H9 (cell line): ENCODE measurements at regions not wholly inside any gene's neighbourhood (a gene's known extent, or its start where the extent isn't known, plus 50 kb on each side); places are given as distances from the start of the nearest gene placed in this dataset.

Experiments
- DNase-seq: peaks from one replicate; pipeline ENCODE4 v3.0.0-alpha.2; 2017
- H2AFZ ChIP-seq: one replicate; pipeline ENCODE4 v1.6.1; 2013; ENCODE audit warnings: mild to moderate bottlenecking, low read length, control low read depth, moderate library complexity
- H2AK5ac ChIP-seq: 2 replicates; pipeline ENCODE4 v1.6.1; 2013; ENCODE audit warnings: low read length, control low read depth, mixed read lengths; ENCODE audit not compliant: insufficient read length
- H2BK120ac ChIP-seq: one replicate; pipeline ENCODE4 v1.6.1; 2013; ENCODE audit warnings: low read depth, mild to moderate bottlenecking, low read length, control low read depth, inconsistent platforms; ENCODE audit not compliant: poor library complexity, severe bottlenecking
- H2BK12ac ChIP-seq: 2 replicates; pipeline ENCODE4 v1.6.1; 2013; ENCODE audit warnings: low read length, control low read depth, mixed read lengths, low read depth; ENCODE audit not compliant: insufficient read length
- H2BK15ac ChIP-seq: 2 replicates; pipeline ENCODE4 v1.6.1; 2013; ENCODE audit warnings: low read depth, low read length, control low read depth
- H2BK20ac ChIP-seq: one replicate; pipeline ENCODE4 v1.6.1; 2013; ENCODE audit warnings: low read depth, mild to moderate bottlenecking, low read length, control low read depth, inconsistent platforms; ENCODE audit not compliant: poor library complexity, severe bottlenecking
- H2BK5ac ChIP-seq: 2 replicates; pipeline ENCODE4 v1.6.1; 2013; ENCODE audit warnings: low read length, control low read depth, mixed read lengths; ENCODE audit not compliant: insufficient read length
- H3K14ac ChIP-seq: 2 replicates; pipeline ENCODE4 v1.6.1; 2013; ENCODE audit warnings: low read length, control low read depth; ENCODE audit not compliant: insufficient read depth
- H3K18ac ChIP-seq: 2 replicates; pipeline ENCODE4 v1.6.1; 2013; ENCODE audit warnings: low read depth, mild to moderate bottlenecking, mixed read lengths, low read length, control low read depth; ENCODE audit not compliant: insufficient read length
- H3K23ac ChIP-seq: 2 replicates; pipeline ENCODE4 v1.6.1; 2013; ENCODE audit warnings: low read length, control low read depth, mixed read lengths, low read depth; ENCODE audit not compliant: insufficient read length
- H3K23me2 ChIP-seq: 2 replicates; pipeline ENCODE4 v1.6.1; 2013; ENCODE audit warnings: low read depth, mild to moderate bottlenecking, mixed read lengths, low read length, control low read depth; ENCODE audit not compliant: insufficient read length, poor library complexity, severe bottlenecking
- H3K27ac ChIP-seq: 2 replicates; pipeline ENCODE4 v1.5.1; 2013; ENCODE audit warnings: low read length, control low read depth, mixed read lengths, low read depth; ENCODE audit not compliant: insufficient read length
- H3K27me3 ChIP-seq: 2 replicates; pipeline ENCODE4 v1.6.1; 2013; ENCODE audit warnings: low read length, control low read depth, inconsistent platforms; ENCODE audit not compliant: insufficient read depth
- H3K4ac ChIP-seq: 2 replicates; pipeline ENCODE4 v1.6.1; 2013; ENCODE audit warnings: low read depth, mild to moderate bottlenecking, control low read depth, inconsistent platforms, low read length, moderate library complexity
- H3K4me1 ChIP-seq: 2 replicates; pipeline ENCODE4 v1.6.1; 2013; ENCODE audit warnings: low read length, control low read depth, inconsistent platforms; ENCODE audit not compliant: insufficient read depth
- H3K4me2 ChIP-seq: 2 replicates; pipeline ENCODE4 v1.6.1; 2013; ENCODE audit warnings: low read length, control low read depth, mixed read lengths; ENCODE audit not compliant: insufficient read length, insufficient read depth
- H3K56ac ChIP-seq: 2 replicates; pipeline ENCODE4 v1.6.1; 2013; ENCODE audit warnings: low read depth, mild to moderate bottlenecking, mixed read lengths, low read length, control low read depth; ENCODE audit not compliant: insufficient read length
- H3K79me1 ChIP-seq: 2 replicates; pipeline ENCODE4 v1.6.1; 2013; ENCODE audit warnings: low read depth, mild to moderate bottlenecking, moderate library complexity, low read length, control low read depth, inconsistent platforms; ENCODE audit not compliant: insufficient read depth, poor library complexity, severe bottlenecking
- H3K79me2 ChIP-seq: 2 replicates; pipeline ENCODE4 v1.6.1; 2013; ENCODE audit warnings: low read length, control low read depth, inconsistent platforms; ENCODE audit not compliant: insufficient read depth
- H3K9ac ChIP-seq: 2 replicates; pipeline ENCODE4 v1.6.1; 2013; ENCODE audit warnings: low read length, control low read depth, mixed read lengths; ENCODE audit not compliant: insufficient read length; ENCODE audit errors: extremely low read depth
- H3K9me3 ChIP-seq: one replicate; pipeline ENCODE4 v1.6.1; 2013; ENCODE audit warnings: low read depth, low read length, inconsistent platforms; ENCODE audit not compliant: control insufficient read depth
- H3T11ph ChIP-seq: one replicate; pipeline ENCODE4 v1.6.1; 2013; ENCODE audit warnings: mild to moderate bottlenecking, low read length, control low read depth, inconsistent platforms
- H4K20me1 ChIP-seq: one replicate; pipeline ENCODE4 v1.6.1; 2013; ENCODE audit not compliant: control insufficient read depth, insufficient read length, insufficient read depth
- H4K5ac ChIP-seq: 2 replicates; pipeline ENCODE4 v1.6.1; 2013; ENCODE audit warnings: low read depth, mild to moderate bottlenecking, mixed read lengths, low read length, control low read depth; ENCODE audit not compliant: insufficient read length
- H4K8ac ChIP-seq: replicated peaks from 2 replicates; pipeline ENCODE4 v1.6.1; 2013; ENCODE audit warnings: low read length, control low read depth, mixed read lengths, low read depth; ENCODE audit not compliant: insufficient read length
- H4K91ac ChIP-seq: 2 replicates; pipeline ENCODE4 v1.6.1; 2013; ENCODE audit warnings: low read depth, mild to moderate bottlenecking, moderate library complexity, mixed read lengths, low read length, control low read depth; ENCODE audit not compliant: insufficient read length
- H3K27ac Mint-ChIP-seq, 3 experiments: 2 replicates in 2 of 3; 3 replicates in 1 of 3; pipeline ENCODE4 v1.8.0; 2020 to 2021; ENCODE audit warnings: mixed read lengths in 3 of 3, mild to moderate bottlenecking in 1 of 3, moderate library complexity in 1 of 3
- H3K27me3 Mint-ChIP-seq: 2 replicates; pipeline ENCODE4 v1.8.0; 2021; ENCODE audit warnings: low read depth, mild to moderate bottlenecking, moderate library complexity, mixed read lengths
- H3K36me3 Mint-ChIP-seq, 3 experiments: 2 replicates in 2 of 3; 3 replicates in 1 of 3; pipeline ENCODE4 v1.8.0; 2020 to 2021; ENCODE audit warnings: low read depth in 3 of 3, mixed read lengths in 3 of 3; ENCODE audit not compliant: insufficient read depth in 1 of 3
- H3K4me1 Mint-ChIP-seq, 2 experiments: 2 replicates each; pipeline ENCODE4 v1.8.0; 2020; ENCODE audit warnings: mixed read lengths in 2 of 2
- H3K4me3 Mint-ChIP-seq, 2 experiments: 2 replicates in 1 of 2; 3 replicates in 1 of 2; pipeline ENCODE4 v1.8.0; 2020 to 2021; ENCODE audit warnings: mild to moderate bottlenecking in 2 of 2, mixed read lengths in 2 of 2, moderate library complexity in 1 of 2
- H3K9me3 Mint-ChIP-seq, 2 experiments: 2 replicates in 1 of 2; 3 replicates in 1 of 2; pipeline ENCODE4 v1.8.0; 2020; ENCODE audit warnings: mild to moderate bottlenecking in 2 of 2, mixed read lengths in 2 of 2, moderate library complexity in 1 of 2
- CTCF ChIP-seq: fragments of 200-600 bp; sonication (generic); conservative IDR thresholded peaks from 3 replicates; pipeline ENCODE4 v1.8.0; 2021; ENCODE audit warnings: antibody characterized with exemption, mild to moderate bottlenecking
- WGBS: extraction: QIAGEN DNeasy Blood & Tissue Kit; methylation state at CpG from one replicate; pipeline ENCODE4 v1.1.7; 2013; ENCODE audit warnings: missing lambda C conversion rate, low lambda C conversion rate, mixed read lengths; ENCODE audit not compliant: insufficient read length; ENCODE audit errors: extremely low coverage; 5-methylcytosine and 5-hydroxymethylcytosine counted together

- Mint-ChIP-seq H3K4me3 (no peak overlapping the region), H3K9me3 (no peaks in the 10 kb centered on the region; a peak in 1 of 5 replicates), H3K27me3 (peaks cover 4% of the 10 kb centered on the region; the same call in 1 of the 2 replicates), H3K4me1 (peaks cover 4 to 8% of the 10 kb centered on the region in 2 experiments; a peak in 3 of 4 replicates), H3K27ac (no peak overlapping the region), H3K36me3 (no peaks in the 10 kb centered on the region)
- Histone ChIP-seq H3K4ac (no peak overlapping the region), H3K18ac (no peak overlapping the region), H2BK12ac (no peak overlapping the region), H3K23me2 (no peaks in the 10 kb centered on the region), H3K79me2 (no peaks in the 10 kb centered on the region), H3K79me1 (no peaks in the 10 kb centered on the region), H2AK5ac (no peak overlapping the region), H3K4me2 (no peak overlapping the region), H4K20me1 (no peaks in the 10 kb centered on the region), H2AFZ (no peak overlapping the region), H2BK120ac (no peak overlapping the region), H3K4me1 (no peaks in the 10 kb centered on the region), H3K14ac (no peak overlapping the region), H3K27me3 (no peaks in the 10 kb centered on the region), H3K23ac (no peak overlapping the region), H3K56ac (no peak overlapping the region), H3K9me3 (no peaks in the 10 kb centered on the region), H3K27ac (no peak overlapping the region), H4K5ac (no peak overlapping the region), H2BK20ac (no peak overlapping the region), H2BK5ac (no peak overlapping the region), H4K91ac (no peak overlapping the region), H4K8ac (no peak overlapping the region), H2BK15ac (no peak overlapping the region), H3K9ac (no peak overlapping the region), H3T11ph (no peak overlapping the region)
- no CpG with 5 or more reads among the region's 6 CpGs for WGBS
- no peak for DNase-seq
- TF ChIP-seq CTCF, result no peak
Observed at GRCh38 chr1:209241487-209241886, 342.0 kb upstream of the CAMK1G start.
